Upper lobe of left lung (tissue), 4 donors: ENCODE measurements at regions not wholly inside any gene's neighbourhood (a gene's known extent, or its start where the extent isn't known, plus 50 kb on each side); places are given as distances from the start of the nearest gene placed in this dataset.

Experiments
- EP300 ChIP-seq, 4 donors: sonication (generic); formaldehyde crosslinking; IDR thresholded peaks; one replicate each; pipeline ENCODE4 v1.5.1; 2017; ENCODE audit warnings: antibody characterized with exemption in 4 of 4, control low read depth in 2 of 4
- POLR2A ChIP-seq, 4 donors: fragments of 450-650 bp; IDR thresholded peaks; one replicate each; pipeline ENCODE4 v1.5.1; 2016 to 2017; ENCODE audit warnings: antibody characterized with exemption in 4 of 4, mild to moderate bottlenecking in 2 of 4
- POLR2AphosphoS5 ChIP-seq, 2 donors: sonication (generic); formaldehyde crosslinking; IDR thresholded peaks; one replicate each; pipeline ENCODE4 v1.5.1; 2017; ENCODE audit warnings: antibody characterized with exemption in 2 of 2
- TF ChIP-seq, protein P1 (sequence below), 6 experiments: fragments of 450-650 bp in 4 of 6; fragments of 200-600 bp in 2 of 6; sonication (generic) in 2 of 6; IDR thresholded peaks; one replicate each; pipeline ENCODE4 v1.5.1; 2016 to 2019; ENCODE audit warnings: antibody characterized with exemption in 6 of 6

DNA sequence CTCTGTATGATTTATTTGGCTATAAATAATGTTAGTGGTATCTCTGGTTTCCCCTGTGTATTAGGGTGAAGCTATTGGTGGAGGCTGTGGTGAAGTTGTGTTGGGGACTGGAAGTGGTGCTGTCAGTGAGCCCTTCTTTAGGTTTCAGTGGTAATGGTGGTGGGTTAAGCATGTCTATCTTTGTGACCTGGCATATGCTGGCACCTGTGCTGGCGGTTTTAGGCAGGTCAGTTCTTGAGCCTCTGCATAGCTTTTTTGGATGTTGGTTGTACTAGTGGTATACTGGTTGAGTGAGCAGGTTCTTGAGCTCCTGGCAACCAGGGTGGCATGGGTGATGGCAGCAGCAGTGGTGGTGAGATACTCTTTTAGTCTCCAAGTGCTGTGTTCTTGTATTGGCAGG is 161.9 kb upstream of the CAND1 start:
- TF ChIP-seq, protein P1, sequence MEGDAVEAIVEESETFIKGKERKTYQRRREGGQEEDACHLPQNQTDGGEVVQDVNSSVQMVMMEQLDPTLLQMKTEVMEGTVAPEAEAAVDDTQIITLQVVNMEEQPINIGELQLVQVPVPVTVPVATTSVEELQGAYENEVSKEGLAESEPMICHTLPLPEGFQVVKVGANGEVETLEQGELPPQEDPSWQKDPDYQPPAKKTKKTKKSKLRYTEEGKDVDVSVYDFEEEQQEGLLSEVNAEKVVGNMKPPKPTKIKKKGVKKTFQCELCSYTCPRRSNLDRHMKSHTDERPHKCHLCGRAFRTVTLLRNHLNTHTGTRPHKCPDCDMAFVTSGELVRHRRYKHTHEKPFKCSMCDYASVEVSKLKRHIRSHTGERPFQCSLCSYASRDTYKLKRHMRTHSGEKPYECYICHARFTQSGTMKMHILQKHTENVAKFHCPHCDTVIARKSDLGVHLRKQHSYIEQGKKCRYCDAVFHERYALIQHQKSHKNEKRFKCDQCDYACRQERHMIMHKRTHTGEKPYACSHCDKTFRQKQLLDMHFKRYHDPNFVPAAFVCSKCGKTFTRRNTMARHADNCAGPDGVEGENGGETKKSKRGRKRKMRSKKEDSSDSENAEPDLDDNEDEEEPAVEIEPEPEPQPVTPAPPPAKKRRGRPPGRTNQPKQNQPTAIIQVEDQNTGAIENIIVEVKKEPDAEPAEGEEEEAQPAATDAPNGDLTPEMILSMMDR (IDR thresholded peaks at IDR 0.05): no peak
- TF ChIP-seq EP300 (IDR thresholded peaks at IDR 0.05) (no peak), POLR2AphosphoS5 (IDR thresholded peaks at IDR 0.05) (no peak), POLR2A (IDR thresholded peaks at IDR 0.05) (no peak)
